NCI-H2107 (cell line): ENCODE measurements at regions not wholly inside any gene's neighbourhood (a gene's known extent, or its start where the extent isn't known, plus 50 kb on each side); places are given as distances from the start of the nearest gene placed in this dataset.
"Not testable (repeated sequence)": the region's sequence is repeated elsewhere in the genome, so short reads cannot be mapped to it uniquely, and the experiment has no call there.

Experiments
- DNase-seq: peaks from one replicate; lab custom pipeline; 2025; lab: John Stamatoyannopoulos, UW

GRCh38 chr2:2896011-2896410 is 481.6 kb downstream of the EIPR1 start:
- DNase-seq, result no peak

GRCh38 chr2:2894011-2894410 is 483.6 kb downstream of the EIPR1 start:
- not testable (repeated sequence) for DNase-seq

GRCh38 chr2:2892892-2893291 is 484.7 kb downstream of the EIPR1 start:
- DNase-seq, result no peak

GRCh38 chr2:2892378-2892777 is 485.2 kb downstream of the EIPR1 start:
- no peak for DNase-seq

GRCh38 chr2:2890901-2891300 is 486.7 kb downstream of the EIPR1 start:
- DNase-seq, result no peak

- no peak for DNase-seq
Measured at GRCh38 chr2:2890246-2890645, 487.4 kb downstream of the EIPR1 start.

- DNase-seq, result no peak
Measured at GRCh38 chr2:2889646-2890045, 488.0 kb downstream of the EIPR1 start.

- DNase-seq, result no peak
Measured at GRCh38 chr2:2889141-2889540, 488.5 kb downstream of the EIPR1 start.

GRCh38 chr2:2887772-2888387 is 489.7 kb downstream of the EIPR1 start:
- DNase-seq, result no peak

GRCh38 chr2:2886922-2887321 is 490.7 kb downstream of the EIPR1 start:
- DNase-seq, result no peak

GRCh38 chr2:2881499-2881898 is 496.1 kb downstream of the EIPR1 start:
- DNase-seq, result no peak

GRCh38 chr2:2880938-2881337 is 496.7 kb downstream of the EIPR1 start:
- DNase-seq, result no peak

GRCh38 chr2:2879781-2880180 is 497.8 kb downstream of the EIPR1 start:
- no peak for DNase-seq

- DNase-seq, result no peak
Measured at GRCh38 chr2:2879071-2879470, 498.5 kb downstream of the EIPR1 start.

- DNase-seq, result no peak
Measured at GRCh38 chr2:2877427-2877826, 500.2 kb downstream of the EIPR1 start.

- DNase-seq, result no peak
Measured at GRCh38 chr2:2876331-2877221, 501.0 kb downstream of the EIPR1 start.

- no peak for DNase-seq
Measured at GRCh38 chr2:2875831-2876230, 501.8 kb downstream of the EIPR1 start.

- no peak for DNase-seq
Measured at GRCh38 chr2:2875296-2875695, 502.3 kb downstream of the EIPR1 start.

GRCh38 chr2:2874805-2875204 is 502.8 kb downstream of the EIPR1 start:
- DNase-seq, result no peak

GRCh38 chr2:2874341-2874740 is 503.3 kb downstream of the EIPR1 start:
- DNase-seq, result no peak

- no peak for DNase-seq
Measured at GRCh38 chr2:2873450-2873811, 504.2 kb downstream of the EIPR1 start.

- DNase-seq, result no peak
Measured at GRCh38 chr2:2872713-2873449, 504.7 kb downstream of the EIPR1 start.

- no peak for DNase-seq
Measured at GRCh38 chr2:2872309-2872617, 505.4 kb downstream of the EIPR1 start.
